ENCODE measurements at regions not wholly inside any gene's neighbourhood (a gene's known extent, or its start where the extent isn't known, plus 50 kb on each side); places are given as distances from the start of the nearest gene placed in this dataset.
A peak's percentile ranks its signal among the peaks of the same experiment; 100 is the strongest.

- DNase-seq (ENCODE audit: extremely low spot score) = no peak
- TF ChIP-seq BHLHE40 (IDR thresholded peaks at IDR 0.05; ENCODE audit: borderline replicate concordance) (no peak), NFRKB (IDR thresholded peaks at IDR 0.05) (no peak), FOXM1 (IDR thresholded peaks at IDR 0.05; ENCODE audit: borderline replicate concordance) (no peak), LEF1 (IDR thresholded peaks at IDR 0.05; ENCODE audit: borderline replicate concordance) (no peak), ZNF384 (IDR thresholded peaks at IDR 0.05) (no peak), SUZ12 (IDR thresholded peaks at IDR 0.05) (no peak), CTBP1 (IDR thresholded peaks at IDR 0.05; ENCODE audit: borderline replicate concordance) (no peak), ARNT (IDR thresholded peaks at IDR 0.05) (no peak), TARDBP (IDR thresholded peaks at IDR 0.05) (no peak), FOXA1 (IDR thresholded peaks at IDR 0.05) (no peak)
- ChIA-PET CTCF (no interaction called here), POLR2A (no interaction called here)
Observed at GRCh38 chr5:97676608-97677007, 493.6 kb upstream of the RIOK2 start.

GRCh38 chr5:97694091-97694490 lies 511.0 kb upstream of the RIOK2 start:
- ChIA-PET CTCF (no interaction called here), POLR2A (no interaction called here)
- TF ChIP-seq NFRKB (IDR thresholded peaks at IDR 0.05) (no peak), SP1 (IDR thresholded peaks at IDR 0.05) (no peak), L3MBTL2 (conservative IDR thresholded peaks at IDR 0.05) (no peak), FOXK2 (IDR thresholded peaks at IDR 0.05) (no peak), SUZ12 (IDR thresholded peaks at IDR 0.05) (no peak), PKNOX1 (IDR thresholded peaks at IDR 0.05) (no peak), ELF4 (IDR thresholded peaks at IDR 0.05) (no peak), FOXM1 (IDR thresholded peaks at IDR 0.05; ENCODE audit: borderline replicate concordance) (no peak), ZNF384 (IDR thresholded peaks at IDR 0.05) (no peak), CTBP1 (IDR thresholded peaks at IDR 0.05; ENCODE audit: borderline replicate concordance) (no peak), TARDBP (IDR thresholded peaks at IDR 0.05) (no peak), LEF1 (IDR thresholded peaks at IDR 0.05; ENCODE audit: borderline replicate concordance) (no peak), ARNT (IDR thresholded peaks at IDR 0.05) (no peak), HDGF (IDR thresholded peaks at IDR 0.05; ENCODE audit: borderline replicate concordance) (no peak)
- no peak for DNase-seq (ENCODE audit: extremely low spot score)

GRCh38 chr5:97714424-97714823 lies 531.4 kb upstream of the RIOK2 start:
- POLR2A ChIA-PET = no interaction called here
- no peak for DNase-seq (ENCODE audit: extremely low spot score)
- TF ChIP-seq NFRKB (IDR thresholded peaks at IDR 0.05) (no peak), FOXM1 (IDR thresholded peaks at IDR 0.05; ENCODE audit: borderline replicate concordance) (no peak), BHLHE40 (IDR thresholded peaks at IDR 0.05; ENCODE audit: borderline replicate concordance) (no peak), SUZ12 (IDR thresholded peaks at IDR 0.05) (no peak), FOXA1 (IDR thresholded peaks at IDR 0.05) (no peak), FOXK2 (IDR thresholded peaks at IDR 0.05) (no peak), ELF4 (IDR thresholded peaks at IDR 0.05) (no peak), TARDBP (IDR thresholded peaks at IDR 0.05) (no peak), ZNF384 (IDR thresholded peaks at IDR 0.05) (no peak), L3MBTL2 (conservative IDR thresholded peaks at IDR 0.05) (no peak), SP1 (IDR thresholded peaks at IDR 0.05) (no peak), HDGF (IDR thresholded peaks at IDR 0.05; ENCODE audit: borderline replicate concordance) (no peak), CTBP1 (IDR thresholded peaks at IDR 0.05; ENCODE audit: borderline replicate concordance) (no peak), LEF1 (IDR thresholded peaks at IDR 0.05; ENCODE audit: borderline replicate concordance) (no peak), PKNOX1 (IDR thresholded peaks at IDR 0.05) (no peak)
- CTCF ChIA-PET = no interaction called here

GRCh38 chr5:97726106-97726505 lies 543.1 kb upstream of the RIOK2 start:
- no peak for DNase-seq (ENCODE audit: extremely low spot score)
- CTCF ChIA-PET = interaction anchor here (0.6 kb wide), 1 partner anchor 71 kb away, joined by 4 read pairs; no protein-coding TSS in a partner anchor
- TF ChIP-seq FOXM1 (IDR thresholded peaks at IDR 0.05; ENCODE audit: borderline replicate concordance) = no peak
- no peak for TF ChIP-seq LEF1 (IDR thresholded peaks at IDR 0.05; ENCODE audit: borderline replicate concordance)
- TF ChIP-seq BHLHE40 (IDR thresholded peaks at IDR 0.05; ENCODE audit: borderline replicate concordance) = no peak
- TF ChIP-seq HDGF (IDR thresholded peaks at IDR 0.05; ENCODE audit: borderline replicate concordance) = no peak
- no peak for TF ChIP-seq FOXK2 (IDR thresholded peaks at IDR 0.05)
- no peak for TF ChIP-seq ARNT (IDR thresholded peaks at IDR 0.05)
- no peak for TF ChIP-seq PKNOX1 (IDR thresholded peaks at IDR 0.05)
- peak; percentile 56; the same call in 1 of the 2 replicates for TF ChIP-seq ZNF384 (IDR thresholded peaks at IDR 0.05)
- TF ChIP-seq CTBP1 (IDR thresholded peaks at IDR 0.05; ENCODE audit: borderline replicate concordance) = no peak
- POLR2A ChIA-PET = no interaction called here

GRCh38 chr5:97728920-97729319 lies 545.9 kb upstream of the RIOK2 start:
- no peak for DNase-seq (ENCODE audit: extremely low spot score)
- POLR2A ChIA-PET = no interaction called here
- TF ChIP-seq CTBP1 (IDR thresholded peaks at IDR 0.05; ENCODE audit: borderline replicate concordance) (no peak), LEF1 (IDR thresholded peaks at IDR 0.05; ENCODE audit: borderline replicate concordance) (no peak), ARNT (IDR thresholded peaks at IDR 0.05) (no peak), SUZ12 (IDR thresholded peaks at IDR 0.05) (no peak), FOXK2 (IDR thresholded peaks at IDR 0.05) (no peak), HDGF (IDR thresholded peaks at IDR 0.05; ENCODE audit: borderline replicate concordance) (no peak), ZNF384 (IDR thresholded peaks at IDR 0.05) (no peak), BHLHE40 (IDR thresholded peaks at IDR 0.05; ENCODE audit: borderline replicate concordance) (no peak), ELF4 (IDR thresholded peaks at IDR 0.05) (no peak), FOXM1 (IDR thresholded peaks at IDR 0.05; ENCODE audit: borderline replicate concordance) (no peak), L3MBTL2 (conservative IDR thresholded peaks at IDR 0.05) (no peak), FOXA1 (IDR thresholded peaks at IDR 0.05) (no peak), NFRKB (IDR thresholded peaks at IDR 0.05) (no peak), PKNOX1 (IDR thresholded peaks at IDR 0.05) (no peak)
- CTCF ChIA-PET = no interaction called here
